GM23248 (cell line): ENCODE measurements at regions not wholly inside any gene's neighbourhood (a gene's known extent, or its start where the extent isn't known, plus 50 kb on each side); places are given as distances from the start of the nearest gene placed in this dataset.

Source experiments
- DNase-seq: peaks from one replicate; pipeline ENCODE4 v3.0.0-alpha.2; 2015
- H2AFZ ChIP-seq: fragments of 200-600 bp; sonication (generic); 2 replicates; pipeline ENCODE4 v1.6.1; 2016; ENCODE audit warnings: antibody characterized with exemption
- H3F3A ChIP-seq: fragments of 200-600 bp; sonication (generic); 2 replicates; pipeline ENCODE4 v1.6.1; 2016; ENCODE audit warnings: mild to moderate bottlenecking, antibody characterized with exemption, mixed run types; ENCODE audit not compliant: insufficient read depth
- H3K27ac ChIP-seq: fragments of 200-600 bp; sonication (generic); 2 replicates; pipeline ENCODE4 v1.5.1; 2016; ENCODE audit warnings: mild to moderate bottlenecking
- H3K27me3 ChIP-seq: fragments of 200-600 bp; sonication (generic); replicated peaks from 2 replicates; pipeline ENCODE4 v1.6.1; 2016; ENCODE audit warnings: mild to moderate bottlenecking; ENCODE audit not compliant: insufficient read depth
- H3K36me3 ChIP-seq: fragments of 200-600 bp; sonication (generic); 2 replicates; pipeline ENCODE4 v1.6.1; 2016; ENCODE audit warnings: low read depth, mild to moderate bottlenecking
- H3K4me1 ChIP-seq: fragments of 200-600 bp; sonication (generic); 2 replicates; pipeline ENCODE4 v1.6.1; 2016; ENCODE audit warnings: mild to moderate bottlenecking; ENCODE audit not compliant: insufficient read depth
- H3K4me2 ChIP-seq: fragments of 200-600 bp; sonication (generic); one replicate; pipeline ENCODE4 v1.6.1; 2016; ENCODE audit warnings: mild to moderate bottlenecking; ENCODE audit not compliant: unreplicated experiment
- H3K4me3 ChIP-seq: fragments of 200-600 bp; sonication (generic); 2 replicates; pipeline ENCODE4 v1.5.1; 2016; ENCODE audit warnings: mild to moderate bottlenecking
- H3K79me2 ChIP-seq: fragments of 200-600 bp; sonication (generic); 2 replicates; pipeline ENCODE4 v1.6.1; 2016; ENCODE audit warnings: mild to moderate bottlenecking; ENCODE audit not compliant: insufficient read depth
- H3K9ac ChIP-seq: fragments of 200-600 bp; sonication (generic); 2 replicates; pipeline ENCODE4 v1.6.1; 2016; ENCODE audit warnings: mild to moderate bottlenecking
- H3K9me2 ChIP-seq: fragments of 200-600 bp; sonication (generic); 2 replicates; pipeline ENCODE4 v1.6.1; 2016; ENCODE audit warnings: mixed run types, mild to moderate bottlenecking, moderate library complexity; ENCODE audit not compliant: insufficient read depth
- H3K9me3 ChIP-seq: fragments of 200-600 bp; sonication (generic); one replicate; pipeline ENCODE4 v1.6.1; 2017; ENCODE audit warnings: low read depth
- H4K20me1 ChIP-seq: fragments of 200-600 bp; sonication (generic); 2 replicates; pipeline ENCODE4 v1.6.0; 2016; ENCODE audit not compliant: insufficient read depth
- EZH2 ChIP-seq: fragments of 200-600 bp; sonication (generic); IDR thresholded peaks from 2 replicates; pipeline ENCODE4 v1.6.1; 2018; ENCODE audit warnings: antibody characterized with exemption, mild to moderate bottlenecking; ENCODE audit not compliant: insufficient read depth, poor library complexity, severe bottlenecking
- EZH2phosphoT487 ChIP-seq: fragments of 200-600 bp; sonication (generic); IDR thresholded peaks from 2 replicates; pipeline ENCODE4 v1.6.1; 2018; ENCODE audit warnings: antibody characterized with exemption, moderate library complexity, mild to moderate bottlenecking, low read depth; ENCODE audit not compliant: insufficient read depth
- WGBS, 2 experiments: methylation state at CpG; one replicate each; pipeline ENCODE4 v1.1.6; 2015 to 2017; ENCODE audit warnings: low lambda C conversion rate in 2 of 2, low coverage in 1 of 2; ENCODE audit errors: missing lambda C conversion rate in 2 of 2; 5-methylcytosine and 5-hydroxymethylcytosine counted together
- in situ Hi-C: fragments of 300-500 bp; cut with MboI; formaldehyde crosslinking; loops from 2 replicates; pipeline ENCODE4 v1.15.0; 2020

GRCh38 chr3:84538597-84538996 is 420.2 kb upstream of the CADM2 start:
- H3K27ac ChIP-seq: no peak overlapping the region
- no peak overlapping the region for H3K4me3 ChIP-seq
- H3K4me1 ChIP-seq: no peaks in the 10 kb centered on the region
- H3K4me2 ChIP-seq: no peak overlapping the region
- no peaks in the 10 kb centered on the region for H3K27me3 ChIP-seq
- in situ Hi-C loops: no loop called here
- no peak for DNase-seq
- no peak overlapping the region for H2AFZ ChIP-seq
- no peaks in the 10 kb centered on the region for H3K79me2 ChIP-seq
- no peak overlapping the region for H3K9ac ChIP-seq
- H3K9me3 ChIP-seq: no peaks in the 10 kb centered on the region
- no peaks in the 10 kb centered on the region for H4K20me1 ChIP-seq
- no peaks in the 10 kb centered on the region for H3K36me3 ChIP-seq
- no peaks in the 10 kb centered on the region for H3K9me2 ChIP-seq
- no peaks in the 10 kb centered on the region for H3F3A ChIP-seq
- TF ChIP-seq EZH2phosphoT487 (no peak), EZH2 (no peak)

GRCh38 chr3:84547207-84547606 is 411.6 kb upstream of the CADM2 start:
- Histone ChIP-seq H4K20me1 (no peaks in the 10 kb centered on the region), H3F3A (no peaks in the 10 kb centered on the region), H3K36me3 (no peaks in the 10 kb centered on the region), H3K27me3 (no peaks in the 10 kb centered on the region), H3K4me1 (no peaks in the 10 kb centered on the region), H3K4me3 (no peak overlapping the region), H3K27ac (no peak overlapping the region), H3K79me2 (no peaks in the 10 kb centered on the region), H3K9me2 (no peaks in the 10 kb centered on the region), H3K9ac (no peak overlapping the region), H3K4me2 (no peak overlapping the region), H2AFZ (no peak overlapping the region), H3K9me3 (no peaks in the 10 kb centered on the region)
- no peak for DNase-seq
- TF ChIP-seq EZH2 (no peak), EZH2phosphoT487 (no peak)
- in situ Hi-C loops: loop anchor here (10.0 kb wide), 1 partner anchor 1028 kb away; no protein-coding TSS in a partner anchor
- 17 to 21% methylated on average over 3 of the region's 3 CpGs for WGBS, 2 experiments

GRCh38 chr3:84547971-84548970 is 410.5 kb upstream of the CADM2 start:
- no peaks in the 10 kb centered on the region for H3K9me2 ChIP-seq
- H3K27me3 ChIP-seq: no peaks in the 10 kb centered on the region
- H2AFZ ChIP-seq: peak overlapping the region; percentile 92
- no peaks in the 10 kb centered on the region for H3K79me2 ChIP-seq
- H3K9me3 ChIP-seq: no peaks in the 10 kb centered on the region
- no peaks in the 10 kb centered on the region for H3F3A ChIP-seq
- peak overlapping the region; percentile 64 for H3K4me3 ChIP-seq
- peak; percentile 60 for DNase-seq
- no peak for TF ChIP-seq EZH2phosphoT487
- no peak for TF ChIP-seq EZH2
- no peaks in the 10 kb centered on the region for H3K36me3 ChIP-seq
- WGBS, 2 experiments: 21 to 24% methylated on average over 21 to 23 of the region's 23 CpGs
- in situ Hi-C loops: loop anchor here (10.0 kb wide), 1 partner anchor 1027 kb away; no protein-coding TSS in a partner anchor
- no peak overlapping the region for H3K27ac ChIP-seq
- H3K4me1 ChIP-seq: no peaks in the 10 kb centered on the region
- H3K4me2 ChIP-seq: peak overlapping the region; percentile 94
- H3K9ac ChIP-seq: peak overlapping the region; percentile 7; the same call in 1 of the 2 replicates
- no peaks in the 10 kb centered on the region for H4K20me1 ChIP-seq

GRCh38 chr3:84555629-84556028 is 403.2 kb upstream of the CADM2 start:
- Histone ChIP-seq H2AFZ (no peak overlapping the region), H3K9me2 (no peaks in the 10 kb centered on the region), H3K4me2 (no peak overlapping the region), H3K79me2 (no peaks in the 10 kb centered on the region), H3F3A (no peaks in the 10 kb centered on the region), H3K36me3 (no peaks in the 10 kb centered on the region), H3K27me3 (no peaks in the 10 kb centered on the region), H3K4me3 (no peak overlapping the region), H4K20me1 (no peaks in the 10 kb centered on the region), H3K9ac (no peak overlapping the region), H3K4me1 (no peaks in the 10 kb centered on the region), H3K27ac (no peak overlapping the region), H3K9me3 (no peaks in the 10 kb centered on the region)
- WGBS, 2 experiments: 9 to 12% methylated on average over 2 of the region's 2 CpGs
- TF ChIP-seq EZH2phosphoT487: no peak
- no peak for TF ChIP-seq EZH2
- DNase-seq: no peak
- in situ Hi-C loops: no loop called here
